Endothelial cell of umbilical vein (primary cell): ENCODE measurements at regions not wholly inside any gene's neighbourhood (a gene's known extent, or its start where the extent isn't known, plus 50 kb on each side); places are given as distances from the start of the nearest gene placed in this dataset.

Experiments used
- BruUV-seq: library from RNA; stranded (reverse); fragments of 400-500 nt; replicated peaks from 2 replicates; lab custom pipeline; 2021; lab: Mats Ljungman, UMichigan
- CTCF ChIA-PET: fragments of 300-600, 350-600 bp; sonication (Branson Sonifier 250); formaldehyde crosslinking; loops from one replicate; lab custom pipeline; 2021; ENCODE audit warnings: antibody characterized with exemption, inconsistent platforms; lab: Charles Lee
- POLR2A ChIA-PET: fragments of 300-600, 350-600 bp; sonication (Branson Sonifier 250); formaldehyde crosslinking; loops from one replicate; lab custom pipeline; 2021; ENCODE audit warnings: antibody characterized with exemption, inconsistent platforms; lab: Charles Lee
- DNase-seq: peaks from one replicate; pipeline ENCODE4 v3.0.0-alpha.2; 2011; ENCODE audit warnings: low read depth, low spot score
- FAIRE-seq: peaks from 2 replicates; lab custom pipeline; 2011; peaks lifted over from hg19 to GRCh38; lab: Jason Lieb, UNC
- H2AFZ ChIP-seq: 2 replicates; pipeline ENCODE4 v1.6.0; 2012; ENCODE audit warnings: low read depth, low read length, control low read depth, inconsistent platforms
- H3K27ac ChIP-seq: 2 replicates; pipeline ENCODE4 v1.5.1; 2011; ENCODE audit warnings: low read depth, mild to moderate bottlenecking, control low read depth, low read length, moderate library complexity; ENCODE audit not compliant: insufficient read depth
- H3K27me3 ChIP-seq, 2 experiments: 2 replicates each; pipeline versions ENCODE4 v1.6.0 to v1.6.1; 2011; ENCODE audit warnings: low read length in 2 of 2, mixed read lengths in 1 of 2; ENCODE audit not compliant: control insufficient read depth in 2 of 2, insufficient read depth in 2 of 2
- H3K36me3 ChIP-seq, 2 experiments: 2 replicates in 1 of 2; 3 replicates in 1 of 2; pipeline ENCODE4 v1.5.1; 2011; ENCODE audit warnings: low read length in 2 of 2, mild to moderate bottlenecking in 1 of 2, moderate library complexity in 1 of 2; ENCODE audit not compliant: control insufficient read depth in 2 of 2, insufficient read depth in 2 of 2; ENCODE audit errors: extremely low read depth in 1 of 2
- H3K4me1 ChIP-seq: 3 replicates; pipeline ENCODE4 v1.5.1; 2011; ENCODE audit warnings: mild to moderate bottlenecking, low read length; ENCODE audit not compliant: control insufficient read depth, insufficient read depth; ENCODE audit errors: extremely low read depth
- H3K4me2 ChIP-seq: 2 replicates; pipeline ENCODE4 v1.6.1; 2011; ENCODE audit warnings: low read length, control low read depth, mixed read lengths; ENCODE audit not compliant: insufficient read depth
- H3K4me3 ChIP-seq, 3 experiments: fragments of 200-600 bp in 1 of 3; sonication (generic), shearing (Covaris generic) in 1 of 3; replicated peaks in 1 of 3; 2 replicates each; pipeline ENCODE4 v1.5.1; 2011 to 2016; ENCODE audit warnings: control low read depth in 3 of 3, low read length in 3 of 3, mild to moderate bottlenecking in 2 of 3, inconsistent platforms in 1 of 3, low read depth in 1 of 3, moderate library complexity in 1 of 3; ENCODE audit not compliant: insufficient read depth in 1 of 3
- H3K79me2 ChIP-seq: 2 replicates; pipeline ENCODE4 v1.6.0; 2012; ENCODE audit warnings: low read length, inconsistent platforms; ENCODE audit not compliant: control insufficient read depth, insufficient read depth
- H3K9ac ChIP-seq: replicated peaks from 2 replicates; pipeline ENCODE3; 2011; ENCODE audit warnings: low read length, control low read depth; ENCODE audit not compliant: insufficient read depth; ENCODE audit errors: extremely low read depth
- H3K9me1 ChIP-seq: replicated peaks from 3 replicates; pipeline ENCODE4 v1.6.0; 2011; ENCODE audit warnings: mild to moderate bottlenecking, low read length; ENCODE audit not compliant: control insufficient read depth, insufficient read depth; ENCODE audit errors: extremely low read depth
- H3K9me3 ChIP-seq: replicated peaks from 2 replicates; pipeline ENCODE4 v1.5.1; 2012; ENCODE audit warnings: low read length, inconsistent platforms; ENCODE audit not compliant: control insufficient read depth, insufficient read depth
- H4K20me1 ChIP-seq: replicated peaks from 2 replicates; pipeline ENCODE3; 2011; ENCODE audit warnings: mild to moderate bottlenecking, low read length; ENCODE audit not compliant: control insufficient read depth, insufficient read depth; ENCODE audit errors: extremely low read depth
- GATA2 ChIP-seq: IDR thresholded peaks from 2 replicates; pipeline ENCODE4 v1.7.0; 2011; ENCODE audit warnings: low read depth, mild to moderate bottlenecking, moderate library complexity, mixed read lengths, low read length; ENCODE audit not compliant: insufficient read length, insufficient read depth
- JUN ChIP-seq: IDR thresholded peaks from 2 replicates; pipeline ENCODE4 v1.6.1; 2011; ENCODE audit warnings: borderline replicate concordance, low read depth; ENCODE audit not compliant: insufficient read length, insufficient read depth
- MYC ChIP-seq: IDR thresholded peaks from one replicate; pipeline ENCODE4 v1.6.1; 2011; ENCODE audit warnings: mild to moderate bottlenecking, low read depth, low read length
- POLR2A ChIP-seq: IDR thresholded peaks from 2 replicates; pipeline ENCODE4 v1.6.1; 2012; ENCODE audit warnings: low read depth, mild to moderate bottlenecking, control low read depth, low read length
- dilution Hi-C: fragments of 300-500 bp; cut with MboI; formaldehyde crosslinking; loops from one replicate; pipeline ENCODE4 v1.15.0; 2019; ENCODE audit warnings: low sequenced_read_pairs; ENCODE audit not compliant: extremely low pct_ligation_motif_present
- intact Hi-C: fragments of 100-400 bp; cut with micrococcal nuclease; formaldehyde crosslinking; loops from one replicate; pipeline ENCODE4 v1.10.0; 2022

DNA sequence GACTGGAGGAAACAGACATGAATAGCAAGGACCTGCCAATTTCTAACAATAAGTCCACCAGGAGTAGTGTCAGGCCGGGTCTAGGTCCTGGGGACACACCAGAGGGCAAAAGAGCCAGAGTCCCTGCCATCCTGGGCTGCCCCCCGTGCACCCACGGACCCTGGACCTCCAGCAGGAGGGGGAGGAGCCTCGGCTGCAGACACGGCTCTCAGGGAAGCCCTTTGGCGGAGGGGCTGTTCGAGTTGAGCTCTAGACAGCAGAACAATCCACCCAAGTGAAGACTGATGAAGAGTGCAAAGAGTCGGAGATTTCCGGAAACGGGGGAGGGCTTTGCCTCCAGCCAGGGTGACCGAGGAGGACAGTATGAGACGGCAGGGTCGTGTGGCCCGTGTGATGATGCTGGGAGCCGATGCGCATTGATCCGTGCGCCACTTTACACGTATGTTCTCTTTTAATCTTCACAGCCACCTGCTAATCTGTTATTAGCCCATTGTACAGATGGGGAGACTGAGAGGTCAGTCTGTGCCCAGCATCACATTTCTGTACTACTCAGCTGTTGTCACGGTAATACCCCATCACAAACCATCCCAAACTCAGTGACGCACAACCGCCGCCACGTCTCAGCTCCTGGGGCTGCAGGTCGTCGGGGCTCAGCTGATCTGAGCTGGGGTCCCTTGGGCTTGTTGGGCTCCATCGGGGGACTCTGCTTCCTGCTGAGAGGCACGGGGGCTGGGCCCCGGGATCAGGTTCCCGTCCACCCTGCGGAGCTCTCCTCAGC lies 502.0 kb downstream of the PREX1 start:
- Histone ChIP-seq H3K4me3 (no peak overlapping the region), H2AFZ (no peak overlapping the region), H3K9ac (no peak overlapping the region), H3K27ac (no peak overlapping the region), H3K9me1 (no peaks in the 10 kb centered on the region), H3K36me3 (no peaks in the 10 kb centered on the region), H3K27me3 (peaks cover 2 to 5% of the 10 kb centered on the region in 2 experiments), H3K9me3 (no peaks in the 10 kb centered on the region), H3K79me2 (no peaks in the 10 kb centered on the region), H3K4me1 (no peaks in the 10 kb centered on the region), H4K20me1 (no peaks in the 10 kb centered on the region), H3K4me2 (no peak overlapping the region)
- dilution Hi-C loops (no loop called here), intact Hi-C loops (loop anchor here (10.0 kb wide), 1 partner anchor 161 kb away; no protein-coding TSS in a partner anchor)
- BruUV-seq, result no TSS peak
- no peak for TF ChIP-seq GATA2
- no peak for TF ChIP-seq POLR2A
- POLR2A ChIA-PET, result no interaction called here
- FAIRE-seq, result no peak
- CTCF ChIA-PET, result no interaction called here
- no peak for DNase-seq

DNA sequence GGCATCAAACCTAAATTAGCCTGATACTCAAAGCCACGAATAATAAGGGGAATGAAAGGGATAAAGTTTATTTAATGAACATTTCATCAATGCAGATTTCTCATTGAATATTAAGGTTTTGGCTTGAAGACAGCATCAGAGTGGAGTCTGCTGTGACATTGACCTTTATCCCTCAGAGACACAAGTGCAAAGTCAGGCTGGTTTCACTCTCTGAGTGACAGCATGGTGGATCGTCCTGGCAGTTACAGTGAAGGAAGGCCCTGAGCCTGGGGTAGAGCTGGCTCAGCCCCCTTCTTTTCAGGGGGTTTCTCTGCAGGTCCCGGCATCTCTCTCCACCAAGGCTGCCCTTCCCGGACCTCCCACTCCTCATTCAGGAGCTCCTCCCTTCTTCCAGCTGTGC lies 503.1 kb downstream of the PREX1 start:
- POLR2A ChIA-PET, result no interaction called here
- no peak overlapping the region for H3K9ac ChIP-seq
- no peaks in the 10 kb centered on the region for H4K20me1 ChIP-seq
- peaks cover 2 to 7% of the 10 kb centered on the region in 2 experiments for H3K27me3 ChIP-seq
- no peaks in the 10 kb centered on the region for H3K79me2 ChIP-seq
- CTCF ChIA-PET, result no interaction called here
- H3K9me3 ChIP-seq, result no peaks in the 10 kb centered on the region
- no peaks in the 10 kb centered on the region for H3K36me3 ChIP-seq
- intact Hi-C loops, result loop anchor here (10.0 kb wide), 1 partner anchor 160 kb away; no protein-coding TSS in a partner anchor
- dilution Hi-C loops, result no loop called here
- no peak overlapping the region for H3K27ac ChIP-seq
- H2AFZ ChIP-seq, result no peak overlapping the region
- no peaks in the 10 kb centered on the region for H3K9me1 ChIP-seq
- no peak overlapping the region for H3K4me3 ChIP-seq
- TF ChIP-seq JUN (no peak), MYC (no peak)
- H3K4me2 ChIP-seq, result no peak overlapping the region
- BruUV-seq, result no TSS peak
- H3K4me1 ChIP-seq, result no peaks in the 10 kb centered on the region
- FAIRE-seq, result no peak
- DNase-seq, result no peak
